Mesenchymal stem cell (in vitro differentiated cells and primary cell): ENCODE measurements at regions not wholly inside any gene's neighbourhood (a gene's known extent, or its start where the extent isn't known, plus 50 kb on each side); places are given as distances from the start of the nearest gene placed in this dataset.

Experiments
- DNase-seq: peaks from one replicate; pipeline ENCODE4 v3.0.0-alpha.2; 2013
- H2AFZ ChIP-seq: one replicate; pipeline ENCODE4 v1.6.1; 2013; ENCODE audit warnings: low read depth, mild to moderate bottlenecking, control low read depth, inconsistent platforms, low read length, moderate library complexity
- H2AK5ac ChIP-seq: 2 replicates; pipeline ENCODE4 v1.6.1; 2013; ENCODE audit warnings: low read length, moderate library complexity, mild to moderate bottlenecking, inconsistent platforms; ENCODE audit not compliant: severe bottlenecking
- H2BK120ac ChIP-seq: one replicate; pipeline ENCODE4 v1.6.1; 2013; ENCODE audit warnings: low read depth, mild to moderate bottlenecking, inconsistent platforms, low read length, moderate library complexity
- H2BK12ac ChIP-seq, 2 experiments: one replicate each; pipeline ENCODE4 v1.6.1; 2013; ENCODE audit warnings: inconsistent platforms in 2 of 2, low read length in 2 of 2, mild to moderate bottlenecking in 2 of 2, moderate library complexity in 2 of 2, control low read depth in 1 of 2
- H2BK15ac ChIP-seq: one replicate; pipeline ENCODE4 v1.6.1; 2013; ENCODE audit warnings: mild to moderate bottlenecking, low read depth, inconsistent platforms; ENCODE audit not compliant: poor library complexity, severe bottlenecking
- H2BK5ac ChIP-seq: 2 replicates; pipeline ENCODE4 v1.6.1; 2013; ENCODE audit warnings: low read depth, mild to moderate bottlenecking, low read length, control low read depth, inconsistent platforms; ENCODE audit not compliant: poor library complexity, severe bottlenecking
- H3K14ac ChIP-seq, 2 experiments: one replicate each; pipeline ENCODE4 v1.6.1; 2013; ENCODE audit warnings: inconsistent platforms in 2 of 2, low read length in 2 of 2, control low read depth in 1 of 2, mild to moderate bottlenecking in 1 of 2, moderate library complexity in 1 of 2
- H3K18ac ChIP-seq, 2 experiments: one replicate each; pipeline ENCODE4 v1.6.1; 2013; ENCODE audit warnings: inconsistent platforms in 2 of 2, low read length in 2 of 2, control low read depth in 1 of 2, low read depth in 1 of 2, mild to moderate bottlenecking in 1 of 2
- H3K23ac ChIP-seq, 2 experiments: one replicate each; pipeline ENCODE4 v1.6.1; 2013; ENCODE audit warnings: inconsistent platforms in 2 of 2, low read length in 2 of 2, mild to moderate bottlenecking in 2 of 2, moderate library complexity in 2 of 2, control low read depth in 1 of 2
- H3K27ac ChIP-seq: 2 replicates; pipeline ENCODE4 v1.5.1; 2013; ENCODE audit warnings: mild to moderate bottlenecking, moderate library complexity, low read length, control low read depth, inconsistent platforms; ENCODE audit not compliant: poor library complexity, severe bottlenecking
- H3K27me3 ChIP-seq, 2 experiments: 2 replicates each; pipeline versions ENCODE4 v1.6.1 to v1.7.0; 2013; ENCODE audit warnings: low read length in 2 of 2, mild to moderate bottlenecking in 2 of 2, moderate library complexity in 2 of 2, control low read depth in 1 of 2, inconsistent platforms in 1 of 2; ENCODE audit not compliant: control insufficient read depth in 1 of 2, insufficient read depth in 1 of 2
- H3K36me3 ChIP-seq, 2 experiments: 2 replicates each; pipeline versions ENCODE4 v1.6.1 to v1.7.0; 2013; ENCODE audit warnings: low read length in 2 of 2, control low read depth in 1 of 2, inconsistent platforms in 1 of 2, low read depth in 1 of 2, mild to moderate bottlenecking in 1 of 2; ENCODE audit not compliant: insufficient read depth in 2 of 2, control insufficient read depth in 1 of 2
- H3K4ac ChIP-seq, 2 experiments: one replicate each; pipeline ENCODE4 v1.6.1; 2013; ENCODE audit warnings: inconsistent platforms in 2 of 2, low read length in 2 of 2, mild to moderate bottlenecking in 2 of 2, moderate library complexity in 2 of 2, control low read depth in 1 of 2, low read depth in 1 of 2
- H3K4me1 ChIP-seq: 2 replicates; pipeline ENCODE4 v1.6.1; 2013; ENCODE audit warnings: low read depth, low read length, control low read depth; ENCODE audit not compliant: control insufficient read depth, insufficient read depth
- H3K4me2 ChIP-seq: 2 replicates; pipeline ENCODE4 v1.6.1; 2013; ENCODE audit warnings: low read length, mild to moderate bottlenecking, inconsistent platforms; ENCODE audit not compliant: poor library complexity, severe bottlenecking
- H3K4me3 ChIP-seq, 2 experiments: 2 replicates each; pipeline versions ENCODE4 v1.5.1 to v1.7.0; 2013; ENCODE audit warnings: low read length in 2 of 2, mild to moderate bottlenecking in 2 of 2, control low read depth in 1 of 2, low read depth in 1 of 2; ENCODE audit not compliant: insufficient read depth in 1 of 2
- H3K79me1 ChIP-seq: replicated peaks from 2 replicates; pipeline ENCODE4 v1.6.1; 2013; ENCODE audit warnings: mild to moderate bottlenecking, control low read depth, low read length, inconsistent platforms; ENCODE audit not compliant: poor library complexity, severe bottlenecking
- H3K9ac ChIP-seq: 2 replicates; pipeline ENCODE4 v1.7.0; 2013; ENCODE audit warnings: mild to moderate bottlenecking, low read length, moderate library complexity
- H3K9me3 ChIP-seq: 2 replicates; pipeline ENCODE4 v1.7.0; 2013; ENCODE audit warnings: mild to moderate bottlenecking, low read length; ENCODE audit not compliant: control insufficient read depth
- H4K8ac ChIP-seq: one replicate; pipeline ENCODE4 v1.6.1; 2013; ENCODE audit warnings: inconsistent platforms, mild to moderate bottlenecking, low read length, moderate library complexity
- H4K91ac ChIP-seq: one replicate; pipeline ENCODE4 v1.6.1; 2013; ENCODE audit warnings: mild to moderate bottlenecking, low read length, inconsistent platforms
- WGBS: methylation state at CpG from one replicate; pipeline ENCODE4 v1.1.7; 2013; ENCODE audit warnings: mixed read lengths; 5-methylcytosine and 5-hydroxymethylcytosine counted together

DNA sequence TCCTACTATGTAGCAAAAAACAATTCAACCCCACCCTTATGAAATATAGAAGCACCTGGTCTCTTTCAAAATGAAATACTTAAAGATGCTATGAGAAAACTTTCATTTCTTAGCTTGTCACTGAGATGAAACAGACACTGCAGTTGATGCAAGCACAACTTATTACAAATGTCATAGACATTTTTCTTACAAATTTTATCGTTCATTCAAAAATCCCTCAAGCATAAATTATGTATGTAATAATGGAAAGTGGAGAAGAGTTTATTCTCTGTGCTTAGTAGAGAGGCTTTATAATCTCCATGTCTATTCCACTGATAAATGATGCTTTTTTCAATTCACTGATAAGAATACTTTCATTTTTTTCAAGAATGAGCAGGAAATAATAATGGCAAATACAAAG, 1943.9 kb upstream of the IGFBP7 start:
- H3K9me3 ChIP-seq: peaks cover 4% of the 10 kb centered on the region
- no peak for DNase-seq
- H3K27me3 ChIP-seq: no peaks in the 10 kb centered on the region
- no peak overlapping the region for H2BK15ac ChIP-seq
- H3K4me1 ChIP-seq: no peaks in the 10 kb centered on the region
- H3K27ac ChIP-seq: no peak overlapping the region
- no peaks in the 10 kb centered on the region for H3K36me3 ChIP-seq
- H4K8ac ChIP-seq: no peak overlapping the region
- no peak overlapping the region for H2BK12ac ChIP-seq
- no peak overlapping the region for H3K23ac ChIP-seq
- H4K91ac ChIP-seq: no peak overlapping the region
- H3K4me3 ChIP-seq: no peak overlapping the region
- no peaks in the 10 kb centered on the region for H3K79me1 ChIP-seq
- 80% methylated on average over 1 of the region's 1 CpG for WGBS
- H3K4me2 ChIP-seq: no peak overlapping the region
- no peak overlapping the region for H3K18ac ChIP-seq
- no peak overlapping the region for H2AK5ac ChIP-seq
- no peak overlapping the region for H2BK5ac ChIP-seq
- no peak overlapping the region for H3K4ac ChIP-seq
- H2AFZ ChIP-seq: no peak overlapping the region
- no peak overlapping the region for H3K9ac ChIP-seq
- H2BK120ac ChIP-seq: no peak overlapping the region
- H3K14ac ChIP-seq: no peak overlapping the region

- Histone ChIP-seq H2AK5ac (no peak overlapping the region), H3K9ac (no peak overlapping the region), H3K27ac (no peak overlapping the region), H2BK12ac (no peak overlapping the region), H3K4me1 (peaks cover 5% of the 10 kb centered on the region), H3K79me1 (no peaks in the 10 kb centered on the region), H2BK15ac (no peak overlapping the region), H3K4ac (no peak overlapping the region), H2BK120ac (no peak overlapping the region), H4K91ac (no peak overlapping the region), H3K9me3 (peaks cover 2% of the 10 kb centered on the region), H3K18ac (no peak overlapping the region), H3K36me3 (no peaks in the 10 kb centered on the region), H3K27me3 (no peaks in the 10 kb centered on the region), H2BK5ac (no peak overlapping the region), H3K23ac (no peak overlapping the region), H4K8ac (no peak overlapping the region), H3K4me2 (no peak overlapping the region), H3K4me3 (no peak overlapping the region), H2AFZ (no peak overlapping the region), H3K14ac (no peak overlapping the region)
- WGBS: no CpG with 5 or more reads among the region's 2 CpGs
- DNase-seq: no peak
Observed at GRCh38 chr4:59057804-59058203, 1947.6 kb upstream of the IGFBP7 start.

GRCh38 chr4:59058543-59058942, 1948.4 kb upstream of the IGFBP7 start:
- no peak overlapping the region for H4K91ac ChIP-seq
- 33% methylated on average over 2 of the region's 2 CpGs for WGBS
- peaks cover 5% of the 10 kb centered on the region for H3K4me1 ChIP-seq
- H2AFZ ChIP-seq: no peak overlapping the region
- H2AK5ac ChIP-seq: no peak overlapping the region
- H3K27me3 ChIP-seq: no peaks in the 10 kb centered on the region
- no peak overlapping the region for H3K18ac ChIP-seq
- H3K79me1 ChIP-seq: no peaks in the 10 kb centered on the region
- no peak overlapping the region for H3K4me3 ChIP-seq
- no peak for DNase-seq
- H3K36me3 ChIP-seq: no peaks in the 10 kb centered on the region
- no peak overlapping the region for H2BK5ac ChIP-seq
- no peak overlapping the region for H3K9ac ChIP-seq
- H3K14ac ChIP-seq: no peak overlapping the region
- H2BK12ac ChIP-seq: no peak overlapping the region
- no peak overlapping the region for H3K27ac ChIP-seq
- no peak overlapping the region for H4K8ac ChIP-seq
- no peak overlapping the region for H3K23ac ChIP-seq
- H3K4ac ChIP-seq: no peak overlapping the region
- peaks cover 2% of the 10 kb centered on the region for H3K9me3 ChIP-seq
- H2BK15ac ChIP-seq: no peak overlapping the region
- no peak overlapping the region for H3K4me2 ChIP-seq
- H2BK120ac ChIP-seq: no peak overlapping the region

GRCh38 chr4:59060002-59060846, 1950.0 kb upstream of the IGFBP7 start:
- no peak overlapping the region for H4K8ac ChIP-seq
- H3K9me3 ChIP-seq: peaks cover 2% of the 10 kb centered on the region
- no peak overlapping the region for H3K4me3 ChIP-seq
- H3K4me2 ChIP-seq: no peak overlapping the region
- no peak overlapping the region for H3K18ac ChIP-seq
- H4K91ac ChIP-seq: no peak overlapping the region
- no peak overlapping the region for H2AK5ac ChIP-seq
- no peak for DNase-seq
- H2AFZ ChIP-seq: no peak overlapping the region
- H3K36me3 ChIP-seq: no peaks in the 10 kb centered on the region
- no peak overlapping the region for H3K23ac ChIP-seq
- H3K4me1 ChIP-seq: peaks cover 5% of the 10 kb centered on the region
- no peaks in the 10 kb centered on the region for H3K79me1 ChIP-seq
- no peak overlapping the region for H3K14ac ChIP-seq
- WGBS: 87% methylated on average over 11 of the region's 13 CpGs
- H3K9ac ChIP-seq: no peak overlapping the region
- H2BK15ac ChIP-seq: no peak overlapping the region
- H3K27me3 ChIP-seq: no peaks in the 10 kb centered on the region
- no peak overlapping the region for H3K27ac ChIP-seq
- H2BK12ac ChIP-seq: no peak overlapping the region
- no peak overlapping the region for H3K4ac ChIP-seq
- H2BK5ac ChIP-seq: no peak overlapping the region
- no peak overlapping the region for H2BK120ac ChIP-seq
